ENCODE measurements at regions not wholly inside any gene's neighbourhood (a gene's known extent, or its start where the extent isn't known, plus 50 kb on each side); places are given as distances from the start of the nearest gene placed in this dataset.

DNA sequence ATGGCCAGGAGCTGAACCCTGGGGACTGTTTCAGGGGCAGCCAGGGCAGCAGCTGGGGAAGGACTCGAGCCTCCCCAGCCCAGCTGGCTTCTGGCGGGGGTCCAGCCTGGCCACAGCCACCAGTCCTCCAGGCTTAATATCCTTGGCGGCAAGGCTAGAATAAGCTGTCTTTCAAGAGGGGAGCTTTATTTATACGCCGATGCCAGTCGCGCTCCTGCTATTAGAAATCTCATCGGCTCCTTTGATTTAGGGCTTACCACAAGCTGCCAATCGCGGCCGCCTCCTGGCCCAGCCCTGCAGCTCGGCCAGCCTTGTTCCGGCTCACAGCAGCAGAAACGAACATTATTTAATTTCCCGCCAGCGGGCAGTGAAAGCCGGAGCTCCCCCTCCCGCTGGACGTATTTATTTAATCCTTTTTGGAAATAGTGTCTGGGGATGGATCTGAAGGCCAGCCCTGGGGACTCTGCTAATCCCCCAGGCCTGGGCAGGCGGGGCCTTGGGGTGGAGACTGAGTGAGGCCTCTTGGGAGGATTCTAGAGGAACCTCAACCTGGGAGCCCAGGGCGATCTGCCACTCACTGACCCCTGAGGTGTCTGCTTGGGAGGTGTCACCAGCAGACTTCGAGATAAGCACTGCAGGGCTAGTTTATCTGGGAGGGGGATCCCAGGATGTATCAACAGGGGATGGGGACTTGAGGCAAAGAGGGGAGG, 363.1 kb downstream of the MN1 start:
- Histone ChIP-seq H3K4me1 (ENCODE audit: control insufficient read depth, insufficient read depth, low read length) (peaks cover 14% of the 10 kb centered on the region), H3K27me3 (ENCODE audit: control insufficient read depth, insufficient read depth, low read length) (peaks cover 22% of the 10 kb centered on the region), H3K9ac (ENCODE audit: low read depth, low read length) (peak overlapping the region; percentile 10), H3K4me2 (ENCODE audit: low read length) (peak overlapping the region; percentile 65), H3K36me3 (ENCODE audit: insufficient read depth, low read length) (no peaks in the 10 kb centered on the region), H3K4me3 (ENCODE audit: low read length) (peak overlapping the region; percentile 31), H3K9me3 (replicated peaks; ENCODE audit: low read length) (no peaks in the 10 kb centered on the region)

DNA sequence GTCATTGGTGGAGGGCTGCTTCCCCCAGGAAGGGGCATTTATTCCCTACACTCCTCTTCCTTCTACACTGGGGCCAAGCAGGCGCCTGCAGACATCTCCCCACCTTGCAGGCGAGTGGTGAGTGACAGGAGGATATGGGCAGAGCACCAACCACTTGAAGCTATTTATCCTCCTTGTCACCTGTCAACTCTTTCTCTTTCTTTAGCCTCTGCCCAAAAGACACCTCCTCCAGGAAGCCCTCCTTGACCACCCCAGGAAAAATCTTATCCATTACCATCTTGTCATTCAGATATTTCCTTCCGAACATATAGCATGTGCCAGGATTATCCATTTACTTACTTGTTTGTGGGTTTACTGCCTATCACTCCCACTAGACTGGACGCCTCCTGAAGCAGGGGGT, 362.4 kb downstream of the MN1 start:
- Histone ChIP-seq H3K4me3 (ENCODE audit: low read length) (no peak overlapping the region), H3K4me1 (ENCODE audit: control insufficient read depth, insufficient read depth, low read length) (peaks cover 14% of the 10 kb centered on the region), H3K27me3 (ENCODE audit: control insufficient read depth, insufficient read depth, low read length) (peaks cover 27% of the 10 kb centered on the region), H3K9ac (ENCODE audit: low read depth, low read length) (no peak overlapping the region), H3K36me3 (ENCODE audit: insufficient read depth, low read length) (no peaks in the 10 kb centered on the region), H3K4me2 (ENCODE audit: low read length) (no peak overlapping the region), H3K9me3 (replicated peaks; ENCODE audit: low read length) (no peaks in the 10 kb centered on the region)

DNA sequence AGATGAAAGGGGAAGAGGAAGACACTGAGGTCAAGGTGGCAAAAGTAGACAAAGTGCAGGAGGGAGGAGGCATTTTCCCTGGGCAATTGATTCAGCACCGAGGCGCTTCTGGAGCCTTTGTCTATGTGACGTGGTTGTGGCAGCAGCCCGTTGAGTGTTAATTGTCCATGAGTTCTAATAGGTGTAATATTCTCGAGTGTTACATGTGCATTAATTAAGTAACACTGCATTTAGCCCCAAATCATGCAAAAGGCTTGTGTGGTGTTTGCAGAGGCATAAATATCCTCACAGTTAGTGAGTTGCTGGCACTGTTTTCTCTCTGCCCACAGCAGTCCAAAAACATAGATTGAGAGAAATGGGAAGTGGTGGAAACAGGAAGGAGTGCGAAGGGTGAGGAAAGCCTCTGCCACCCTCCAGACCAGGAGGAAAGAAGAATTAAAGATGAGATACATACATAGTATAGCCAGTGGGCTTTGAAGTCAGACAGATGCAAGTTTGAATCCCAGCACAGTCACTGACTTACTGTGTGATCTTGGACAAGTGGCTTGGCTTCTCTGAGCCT, 361.2 kb downstream of the MN1 start:
- peaks cover 27% of the 10 kb centered on the region for H3K27me3 ChIP-seq (ENCODE audit: control insufficient read depth, insufficient read depth, low read length)
- no peaks in the 10 kb centered on the region for H3K9me3 ChIP-seq (replicated peaks; ENCODE audit: low read length)
- no peak overlapping the region for H3K4me3 ChIP-seq (ENCODE audit: low read length)
- H3K36me3 ChIP-seq (ENCODE audit: insufficient read depth, low read length), result no peaks in the 10 kb centered on the region
- no peak overlapping the region for H3K9ac ChIP-seq (ENCODE audit: low read depth, low read length)
- peaks cover 14% of the 10 kb centered on the region for H3K4me1 ChIP-seq (ENCODE audit: control insufficient read depth, insufficient read depth, low read length)
- H3K4me2 ChIP-seq (ENCODE audit: low read length), result no peak overlapping the region

DNA sequence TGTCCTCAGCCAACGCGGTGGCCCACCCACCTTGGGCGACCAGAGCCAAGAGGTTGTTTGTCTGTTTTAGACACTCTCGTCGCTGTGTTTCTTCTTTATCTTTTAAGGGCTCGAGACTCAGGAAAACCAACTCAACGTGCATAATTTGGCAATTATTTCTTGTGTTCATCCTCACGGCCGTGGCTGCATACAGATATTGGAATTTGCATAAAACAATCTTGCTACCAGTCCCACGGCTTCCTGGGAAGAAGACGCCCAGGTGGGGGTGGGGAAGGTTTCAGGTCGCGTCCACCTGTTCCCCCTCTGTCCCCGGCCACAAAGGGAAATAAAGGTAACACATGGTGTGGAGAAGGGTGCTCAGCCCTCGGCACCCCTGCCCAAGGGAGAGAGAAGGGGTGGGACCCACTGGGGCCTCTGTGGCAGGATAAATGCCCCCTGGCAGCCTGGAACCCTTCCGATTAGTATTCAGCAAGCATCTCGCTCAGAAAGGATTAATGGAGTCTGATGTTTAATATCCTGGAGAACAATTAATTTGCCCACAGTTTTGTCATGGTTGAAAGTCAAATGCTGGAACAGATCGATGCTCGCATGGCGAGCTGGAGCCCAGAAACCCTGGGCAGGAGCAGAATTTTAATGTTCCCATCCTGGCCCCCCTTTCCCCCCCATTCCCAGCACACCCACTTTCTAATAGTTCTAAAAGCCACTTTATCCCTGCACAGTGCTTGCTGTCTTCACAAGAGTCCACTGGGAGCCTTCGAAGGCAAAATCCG, 359.7 kb downstream of the MN1 start:
- H3K4me2 ChIP-seq (ENCODE audit: low read length), result no peak overlapping the region
- H3K9me3 ChIP-seq (replicated peaks; ENCODE audit: low read length), result no peaks in the 10 kb centered on the region
- no peak overlapping the region for H3K4me3 ChIP-seq (ENCODE audit: low read length)
- peaks cover 6% of the 10 kb centered on the region for H3K4me1 ChIP-seq (ENCODE audit: control insufficient read depth, insufficient read depth, low read length)
- no peak overlapping the region for H3K9ac ChIP-seq (ENCODE audit: low read depth, low read length)
- peaks cover 27% of the 10 kb centered on the region for H3K27me3 ChIP-seq (ENCODE audit: control insufficient read depth, insufficient read depth, low read length)
- no peaks in the 10 kb centered on the region for H3K36me3 ChIP-seq (ENCODE audit: insufficient read depth, low read length)

DNA sequence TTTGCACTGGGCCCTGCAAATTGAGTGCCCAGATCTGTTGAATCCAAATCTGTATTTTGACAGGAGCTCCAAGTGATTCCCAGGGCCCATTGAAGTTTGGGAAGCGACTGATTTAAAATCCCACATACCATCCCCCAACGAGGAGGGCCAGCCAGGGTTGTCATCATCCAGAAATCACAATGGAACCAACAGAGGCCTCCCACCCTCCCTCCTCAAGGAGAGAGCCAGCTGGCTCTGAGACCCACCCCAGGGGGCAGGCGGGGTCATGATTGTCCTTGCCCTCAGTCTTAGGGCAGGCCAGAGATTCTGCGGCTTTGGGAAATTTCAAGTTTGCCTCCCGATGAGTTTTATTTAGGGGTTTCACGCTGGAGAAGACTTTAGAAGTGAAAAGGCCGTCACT, 358.2 kb downstream of the MN1 start:
- H3K9ac ChIP-seq (ENCODE audit: low read depth, low read length), result no peak overlapping the region
- peaks cover 27% of the 10 kb centered on the region for H3K27me3 ChIP-seq (ENCODE audit: control insufficient read depth, insufficient read depth, low read length)
- H3K4me2 ChIP-seq (ENCODE audit: low read length), result no peak overlapping the region
- peaks cover 6% of the 10 kb centered on the region for H3K4me1 ChIP-seq (ENCODE audit: control insufficient read depth, insufficient read depth, low read length)
- no peak overlapping the region for H3K4me3 ChIP-seq (ENCODE audit: low read length)
- no peaks in the 10 kb centered on the region for H3K9me3 ChIP-seq (replicated peaks; ENCODE audit: low read length)
- no peaks in the 10 kb centered on the region for H3K36me3 ChIP-seq (ENCODE audit: insufficient read depth, low read length)

DNA sequence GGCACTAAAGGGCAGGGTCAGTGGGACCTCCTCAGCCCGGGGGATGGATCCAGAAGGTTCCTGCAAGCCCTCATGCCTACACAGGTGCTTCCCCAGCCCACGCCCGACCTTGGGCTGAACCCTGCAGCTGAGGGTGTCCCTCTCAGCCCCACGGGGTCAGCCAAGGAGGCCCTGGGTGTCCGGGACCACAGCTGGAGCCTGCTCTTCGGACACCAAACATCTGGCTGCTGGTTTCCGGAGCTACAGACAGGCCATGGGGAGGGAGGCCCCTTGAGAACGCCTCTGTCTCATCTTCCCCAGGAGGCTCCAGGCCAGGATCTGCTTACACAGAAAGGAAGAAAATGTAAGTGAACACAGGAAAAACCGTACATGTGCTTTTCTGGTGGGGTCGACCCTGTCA, 355.7 kb downstream of the MN1 start:
- peaks cover 25% of the 10 kb centered on the region for H3K27me3 ChIP-seq (ENCODE audit: control insufficient read depth, insufficient read depth, low read length)
- no peak overlapping the region for H3K4me2 ChIP-seq (ENCODE audit: low read length)
- H3K36me3 ChIP-seq (ENCODE audit: insufficient read depth, low read length), result no peaks in the 10 kb centered on the region
- H3K4me1 ChIP-seq (ENCODE audit: control insufficient read depth, insufficient read depth, low read length), result no peaks in the 10 kb centered on the region
- H3K9me3 ChIP-seq (replicated peaks; ENCODE audit: low read length), result no peaks in the 10 kb centered on the region
- H3K9ac ChIP-seq (ENCODE audit: low read depth, low read length), result no peak overlapping the region
- no peak overlapping the region for H3K4me3 ChIP-seq (ENCODE audit: low read length)

DNA sequence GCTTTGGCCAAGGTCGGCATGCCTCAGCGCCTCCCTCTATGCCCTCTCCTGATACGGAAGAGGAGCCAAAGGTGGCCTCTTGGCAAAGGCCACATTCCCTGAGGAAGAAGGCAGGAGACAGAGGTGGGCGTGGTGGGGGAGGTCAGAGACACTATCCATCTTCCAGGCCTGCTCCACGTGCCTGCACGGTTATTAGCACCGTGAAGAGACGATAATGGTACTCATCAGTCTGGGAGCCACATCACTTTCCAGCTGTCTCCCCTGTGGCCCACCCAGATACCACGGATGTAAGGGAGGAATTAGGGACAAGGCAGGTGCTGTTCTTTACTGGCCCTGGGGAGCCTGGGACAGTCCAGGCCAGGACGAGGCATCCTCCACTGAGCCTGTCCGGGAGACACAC, 354.3 kb downstream of the MN1 start:
- Histone ChIP-seq H3K36me3 (ENCODE audit: insufficient read depth, low read length) (no peaks in the 10 kb centered on the region), H3K4me2 (ENCODE audit: low read length) (no peak overlapping the region), H3K4me3 (ENCODE audit: low read length) (no peak overlapping the region), H3K4me1 (ENCODE audit: control insufficient read depth, insufficient read depth, low read length) (no peaks in the 10 kb centered on the region), H3K27me3 (ENCODE audit: control insufficient read depth, insufficient read depth, low read length) (peaks cover 15% of the 10 kb centered on the region), H3K9me3 (replicated peaks; ENCODE audit: low read length) (no peaks in the 10 kb centered on the region), H3K9ac (ENCODE audit: low read depth, low read length) (no peak overlapping the region)

DNA sequence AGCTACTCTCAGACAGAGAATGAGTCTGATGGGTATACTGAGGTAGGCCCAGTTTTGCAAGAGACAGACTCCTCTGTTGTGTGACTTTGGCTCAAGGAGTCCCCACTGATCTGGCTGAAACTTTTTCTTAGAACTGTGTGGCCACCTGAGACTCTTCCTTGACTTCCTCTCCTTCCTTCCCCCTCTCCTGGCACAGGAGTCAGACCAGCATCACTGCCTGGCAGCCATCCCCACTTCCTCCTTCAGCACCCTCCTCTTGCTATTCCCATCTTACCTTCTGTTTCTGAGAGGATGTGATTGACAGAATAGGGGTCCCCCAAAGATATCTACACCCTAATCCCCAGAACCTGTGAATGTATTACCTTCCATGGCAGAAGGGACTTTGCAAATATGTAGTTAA, 351.1 kb downstream of the MN1 start:
- no peak overlapping the region for H3K4me2 ChIP-seq (ENCODE audit: low read length)
- no peaks in the 10 kb centered on the region for H3K4me1 ChIP-seq (ENCODE audit: control insufficient read depth, insufficient read depth, low read length)
- no peaks in the 10 kb centered on the region for H3K9me3 ChIP-seq (replicated peaks; ENCODE audit: low read length)
- no peak overlapping the region for H3K9ac ChIP-seq (ENCODE audit: low read depth, low read length)
- H3K36me3 ChIP-seq (ENCODE audit: insufficient read depth, low read length), result no peaks in the 10 kb centered on the region
- no peak overlapping the region for H3K4me3 ChIP-seq (ENCODE audit: low read length)
- no peaks in the 10 kb centered on the region for H3K27me3 ChIP-seq (ENCODE audit: control insufficient read depth, insufficient read depth, low read length)

DNA sequence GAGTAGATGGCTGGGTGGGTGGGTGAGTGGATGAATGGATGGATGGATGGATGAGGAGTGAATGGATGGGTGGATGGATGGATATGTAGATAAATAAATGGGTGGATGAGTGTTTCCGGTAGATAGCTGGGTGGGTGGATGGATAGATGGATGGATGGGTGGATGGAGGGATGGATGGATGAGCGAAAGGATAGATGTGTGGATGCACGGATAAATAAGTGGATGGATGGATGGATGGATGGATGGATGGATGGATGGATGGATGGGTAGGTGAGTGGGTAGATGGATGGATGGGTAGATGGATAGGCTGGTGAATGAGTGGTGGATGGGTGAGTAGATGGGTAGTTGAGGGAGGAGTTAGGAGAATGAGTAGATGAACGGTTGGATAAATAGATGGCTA, 349.3 kb downstream of the MN1 start:
- no peak overlapping the region for H3K4me3 ChIP-seq (ENCODE audit: low read length)
- H3K4me1 ChIP-seq (ENCODE audit: control insufficient read depth, insufficient read depth, low read length), result peaks cover 12% of the 10 kb centered on the region
- H3K4me2 ChIP-seq (ENCODE audit: low read length), result no peak overlapping the region
- H3K27me3 ChIP-seq (ENCODE audit: control insufficient read depth, insufficient read depth, low read length), result no peaks in the 10 kb centered on the region
- no peaks in the 10 kb centered on the region for H3K36me3 ChIP-seq (ENCODE audit: insufficient read depth, low read length)
- no peaks in the 10 kb centered on the region for H3K9me3 ChIP-seq (replicated peaks; ENCODE audit: low read length)
- H3K9ac ChIP-seq (ENCODE audit: low read depth, low read length), result no peak overlapping the region

DNA sequence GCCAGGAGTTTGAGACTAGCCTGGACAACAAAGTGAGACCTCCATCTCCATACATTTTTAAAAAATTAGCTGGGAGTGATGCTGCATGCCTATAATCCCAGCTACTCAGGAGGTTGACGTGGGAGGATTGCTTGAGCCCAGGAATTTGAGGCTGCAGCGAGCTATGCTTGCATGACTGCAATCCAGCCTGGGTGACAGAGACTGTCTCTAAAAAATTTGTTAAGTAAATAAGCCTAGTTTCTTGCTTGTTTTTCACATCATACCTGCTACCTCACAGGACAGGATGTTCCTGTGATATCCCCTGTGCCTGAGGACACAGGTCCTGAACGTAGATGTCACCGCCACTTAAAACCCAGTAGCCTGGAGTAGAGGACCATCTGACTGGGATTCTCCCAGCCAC, 348.6 kb downstream of the MN1 start:
- Histone ChIP-seq H3K36me3 (ENCODE audit: insufficient read depth, low read length) (no peaks in the 10 kb centered on the region), H3K9ac (ENCODE audit: low read depth, low read length) (no peak overlapping the region), H3K4me2 (ENCODE audit: low read length) (no peak overlapping the region), H3K4me1 (ENCODE audit: control insufficient read depth, insufficient read depth, low read length) (peaks cover 18% of the 10 kb centered on the region), H3K27me3 (ENCODE audit: control insufficient read depth, insufficient read depth, low read length) (no peaks in the 10 kb centered on the region), H3K9me3 (replicated peaks; ENCODE audit: low read length) (no peaks in the 10 kb centered on the region), H3K4me3 (ENCODE audit: low read length) (no peak overlapping the region)

DNA sequence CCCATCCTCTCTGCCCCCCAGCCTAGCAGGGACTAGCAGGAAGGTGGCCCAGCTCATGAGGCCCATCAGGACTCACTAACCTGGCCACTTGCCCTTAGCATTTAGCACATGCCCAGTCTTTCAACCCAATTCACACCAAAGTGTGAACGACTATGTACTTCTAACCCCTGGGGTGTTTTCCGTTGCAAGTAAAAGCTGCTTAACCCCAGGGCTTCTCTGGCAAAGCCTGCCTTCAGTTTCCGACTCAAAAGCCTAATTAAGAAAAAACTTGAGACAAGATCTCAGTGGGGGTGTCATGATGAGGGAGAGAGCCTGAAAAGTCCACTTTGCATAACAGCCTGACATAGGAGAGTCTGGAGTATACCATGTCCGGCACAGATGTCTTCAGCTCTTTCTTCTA, 347.8 kb downstream of the MN1 start:
- no peak overlapping the region for H3K4me3 ChIP-seq (ENCODE audit: low read length)
- H3K4me1 ChIP-seq (ENCODE audit: control insufficient read depth, insufficient read depth, low read length), result peaks cover 22% of the 10 kb centered on the region
- no peaks in the 10 kb centered on the region for H3K9me3 ChIP-seq (replicated peaks; ENCODE audit: low read length)
- H3K4me2 ChIP-seq (ENCODE audit: low read length), result no peak overlapping the region
- H3K36me3 ChIP-seq (ENCODE audit: insufficient read depth, low read length), result no peaks in the 10 kb centered on the region
- H3K9ac ChIP-seq (ENCODE audit: low read depth, low read length), result no peak overlapping the region
- H3K27me3 ChIP-seq (ENCODE audit: control insufficient read depth, insufficient read depth, low read length), result no peaks in the 10 kb centered on the region

Data from skeletal muscle satellite cell (primary cell).